Adrenal gland (tissue), 5 donors: ENCODE measurements at regions not wholly inside any gene's neighbourhood (a gene's known extent, or its start where the extent isn't known, plus 50 kb on each side); places are given as distances from the start of the nearest gene placed in this dataset.

Experiments used
- POLR2A ChIP-seq, 2 donors: fragments of 450-650 bp; IDR thresholded peaks; one replicate each; pipeline ENCODE4 v1.6.1; 2017; ENCODE audit warnings: antibody characterized with exemption in 2 of 2, mild to moderate bottlenecking in 2 of 2, moderate library complexity in 1 of 2
- TF ChIP-seq, protein P1 (sequence below), 6 experiments: fragments of 450-650 bp in 4 of 6; fragments of 200-600 bp in 2 of 6; sonication (generic) in 1 of 6; IDR thresholded peaks; 1 replicate in 5 of 6; 2 replicates in 1 of 6; pipeline versions ENCODE4 v1.5.1 to v1.8.0; 2016 to 2021; ENCODE audit warnings: antibody characterized with exemption in 6 of 6, mild to moderate bottlenecking in 2 of 6, moderate library complexity in 1 of 6
- donor health status: DM: no; HTN: no; CAD: no.

DNA sequence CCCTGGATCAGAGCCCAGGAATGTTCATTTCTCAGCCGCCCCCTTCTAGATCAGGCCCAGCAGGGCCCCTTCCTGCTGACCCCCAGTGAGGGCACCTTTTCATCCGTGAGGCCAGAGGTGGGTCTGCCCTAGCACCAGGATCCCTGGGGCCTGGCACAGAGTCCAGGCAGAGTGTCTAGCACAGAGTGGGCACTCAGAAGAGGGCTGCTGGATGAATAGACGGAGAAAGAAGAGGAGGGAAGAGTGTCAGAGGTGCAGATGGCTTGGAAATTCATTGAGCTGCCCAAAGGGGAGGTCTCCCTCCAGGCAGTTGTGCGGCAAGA, 106.5 kb downstream of the CPZ start:
- TF ChIP-seq POLR2A (IDR thresholded peaks at IDR 0.05) = no peak
- TF ChIP-seq, protein P1, sequence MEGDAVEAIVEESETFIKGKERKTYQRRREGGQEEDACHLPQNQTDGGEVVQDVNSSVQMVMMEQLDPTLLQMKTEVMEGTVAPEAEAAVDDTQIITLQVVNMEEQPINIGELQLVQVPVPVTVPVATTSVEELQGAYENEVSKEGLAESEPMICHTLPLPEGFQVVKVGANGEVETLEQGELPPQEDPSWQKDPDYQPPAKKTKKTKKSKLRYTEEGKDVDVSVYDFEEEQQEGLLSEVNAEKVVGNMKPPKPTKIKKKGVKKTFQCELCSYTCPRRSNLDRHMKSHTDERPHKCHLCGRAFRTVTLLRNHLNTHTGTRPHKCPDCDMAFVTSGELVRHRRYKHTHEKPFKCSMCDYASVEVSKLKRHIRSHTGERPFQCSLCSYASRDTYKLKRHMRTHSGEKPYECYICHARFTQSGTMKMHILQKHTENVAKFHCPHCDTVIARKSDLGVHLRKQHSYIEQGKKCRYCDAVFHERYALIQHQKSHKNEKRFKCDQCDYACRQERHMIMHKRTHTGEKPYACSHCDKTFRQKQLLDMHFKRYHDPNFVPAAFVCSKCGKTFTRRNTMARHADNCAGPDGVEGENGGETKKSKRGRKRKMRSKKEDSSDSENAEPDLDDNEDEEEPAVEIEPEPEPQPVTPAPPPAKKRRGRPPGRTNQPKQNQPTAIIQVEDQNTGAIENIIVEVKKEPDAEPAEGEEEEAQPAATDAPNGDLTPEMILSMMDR (IDR thresholded peaks at IDR 0.05) = no peak
